ENCODE measurements at regions not wholly inside any gene's neighbourhood (a gene's known extent, or its start where the extent isn't known, plus 50 kb on each side); places are given as distances from the start of the nearest gene placed in this dataset.

GRCh38 chr2:207255565-207256470 is 90.1 kb upstream of the KLF7 start:
- Histone ChIP-seq H3K36me3 (ENCODE audit: control insufficient read depth, insufficient read depth, low read length) (no peaks in the 10 kb centered on the region), H3K27me3 (ENCODE audit: control insufficient read depth, insufficient read depth, low read length) (no peaks in the 10 kb centered on the region), H3K4me1 (ENCODE audit: control insufficient read depth, insufficient read depth, low read length) (peaks cover 28% of the 10 kb centered on the region), H3K4me3 (ENCODE audit: low read depth, low read length) (no peak overlapping the region), H3K9me3 (ENCODE audit: control insufficient read depth, insufficient read depth, low read length) (no peaks in the 10 kb centered on the region), H3K27ac (ENCODE audit: low read depth, low read length) (no peak overlapping the region)
- DNase-seq (ENCODE audit: low read depth in 4 of 6, low spot score in 6 of 6) = peak in 2 of 6 donors; percentile 77 to 79
- 38% methylated on average over 15 of the region's 17 CpGs for WGBS (ENCODE audit: insufficient coverage)

DNA sequence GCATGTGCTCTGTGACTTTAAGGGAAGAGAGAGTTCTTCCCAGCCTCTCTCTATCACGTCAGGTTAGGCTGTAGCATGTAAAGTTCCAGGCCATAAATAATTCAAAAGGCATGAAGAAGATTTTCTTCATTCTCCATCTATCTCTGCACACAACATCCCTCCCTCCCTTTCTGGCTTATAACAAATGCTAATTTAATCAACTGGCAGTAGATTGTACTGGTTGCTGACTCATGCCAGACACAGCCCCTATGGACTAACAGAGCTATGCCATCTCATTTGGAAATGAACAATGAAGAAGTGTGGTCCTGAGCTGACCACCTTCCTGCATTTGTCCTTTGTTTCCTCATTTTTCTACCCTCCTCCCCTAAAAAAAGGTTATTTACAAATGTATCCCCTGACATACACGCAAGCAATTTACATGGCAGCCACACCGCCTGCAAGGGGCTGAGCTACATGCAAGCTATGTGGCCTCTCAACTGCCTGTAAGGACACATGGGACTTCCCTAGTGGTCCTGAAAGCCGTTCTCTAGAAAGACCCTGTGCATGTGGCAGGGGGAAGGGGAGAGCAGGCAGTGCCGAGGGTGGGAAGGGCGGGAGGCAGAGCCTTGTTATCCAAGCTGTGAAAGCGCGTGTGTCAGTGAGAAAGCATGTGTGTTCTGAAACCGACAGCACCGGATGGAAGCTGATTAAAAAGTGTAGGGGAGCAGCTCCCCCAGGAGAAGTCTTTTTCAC is 90.9 kb upstream of the KLF7 start:
- H3K4me3 ChIP-seq (ENCODE audit: low read depth, low read length) = no peak overlapping the region
- 44% methylated on average over 9 of the region's 10 CpGs for WGBS (ENCODE audit: insufficient coverage)

GRCh38 chr2:207257251-207258250 is 91.8 kb upstream of the KLF7 start:
- Histone ChIP-seq H3K27ac (ENCODE audit: low read depth, low read length) (no peak overlapping the region), H3K9me3 (ENCODE audit: control insufficient read depth, insufficient read depth, low read length) (no peaks in the 10 kb centered on the region), H3K4me3 (ENCODE audit: low read depth, low read length) (no peak overlapping the region), H3K27me3 (ENCODE audit: control insufficient read depth, insufficient read depth, low read length) (no peaks in the 10 kb centered on the region), H3K36me3 (ENCODE audit: control insufficient read depth, insufficient read depth, low read length) (no peaks in the 10 kb centered on the region), H3K4me1 (ENCODE audit: control insufficient read depth, insufficient read depth, low read length) (peaks cover 28% of the 10 kb centered on the region)
- WGBS (ENCODE audit: insufficient coverage) = 80% methylated on average over 3 of the region's 11 CpGs
- peak in 1 of 6 donors; percentile 30 for DNase-seq (ENCODE audit: low read depth in 4 of 6, low spot score in 6 of 6)

More for the DNA sequence above, 90.9 kb upstream of the KLF7 start:
- Histone ChIP-seq H3K9me3 (ENCODE audit: control insufficient read depth, insufficient read depth, low read length) (no peaks in the 10 kb centered on the region), H3K36me3 (ENCODE audit: control insufficient read depth, insufficient read depth, low read length) (no peaks in the 10 kb centered on the region), H3K27me3 (ENCODE audit: control insufficient read depth, insufficient read depth, low read length) (no peaks in the 10 kb centered on the region), H3K27ac (ENCODE audit: low read depth, low read length) (no peak overlapping the region), H3K4me1 (ENCODE audit: control insufficient read depth, insufficient read depth, low read length) (peaks cover 28% of the 10 kb centered on the region)
- peak in 2 of 6 donors; percentile 65 to 87 for DNase-seq (ENCODE audit: low read depth in 4 of 6, low spot score in 6 of 6)

DNA sequence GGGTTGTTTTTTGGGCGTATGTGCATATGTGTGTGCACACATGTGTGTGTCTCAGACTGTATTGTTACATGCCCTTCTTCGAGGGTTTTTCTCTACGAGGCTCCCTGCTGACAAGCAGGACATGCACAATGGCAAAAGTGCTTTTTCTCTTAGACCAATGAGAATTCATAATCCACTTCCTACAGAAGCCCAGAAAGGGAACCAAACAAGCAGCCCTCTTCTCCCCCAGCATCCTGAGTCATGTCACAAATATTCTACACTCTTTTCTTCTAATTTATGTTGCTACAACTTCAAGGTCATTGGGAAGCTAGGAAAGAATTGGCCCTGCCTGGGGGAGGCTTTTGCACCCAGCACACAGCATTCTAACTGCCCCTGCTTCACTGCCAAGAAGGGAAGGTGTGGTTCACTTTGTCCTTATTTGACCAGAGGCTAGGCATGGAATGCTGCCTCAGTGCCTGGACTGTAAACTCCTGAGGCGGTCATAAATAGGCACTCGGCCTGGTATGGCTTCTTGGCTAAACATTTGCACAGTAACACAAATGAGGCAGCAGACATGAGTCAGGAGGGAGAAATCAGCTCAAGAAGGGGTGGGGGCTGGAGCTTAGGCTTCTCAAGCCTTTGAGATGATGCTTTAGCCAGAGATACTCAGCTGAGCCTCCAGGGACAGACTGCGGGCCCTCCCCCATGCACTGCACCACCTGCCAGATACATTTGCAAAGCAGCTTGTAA is 92.7 kb upstream of the KLF7 start:
- H3K27ac ChIP-seq (ENCODE audit: low read depth, low read length) = peak overlapping the region; percentile 10
- H3K9me3 ChIP-seq (ENCODE audit: control insufficient read depth, insufficient read depth, low read length) = no peaks in the 10 kb centered on the region
- H3K4me1 ChIP-seq (ENCODE audit: control insufficient read depth, insufficient read depth, low read length) = peaks cover 28% of the 10 kb centered on the region
- no peaks in the 10 kb centered on the region for H3K27me3 ChIP-seq (ENCODE audit: control insufficient read depth, insufficient read depth, low read length)
- no peaks in the 10 kb centered on the region for H3K36me3 ChIP-seq (ENCODE audit: control insufficient read depth, insufficient read depth, low read length)
- peak in 2 of 6 donors; percentile 46 to 66 for DNase-seq (ENCODE audit: low read depth in 4 of 6, low spot score in 6 of 6)
- whole genome bisulfite sequencing (ENCODE audit: insufficient coverage) = 32% methylated on average over 6 of the region's 6 CpGs
- no peak overlapping the region for H3K4me3 ChIP-seq (ENCODE audit: low read depth, low read length)

DNA sequence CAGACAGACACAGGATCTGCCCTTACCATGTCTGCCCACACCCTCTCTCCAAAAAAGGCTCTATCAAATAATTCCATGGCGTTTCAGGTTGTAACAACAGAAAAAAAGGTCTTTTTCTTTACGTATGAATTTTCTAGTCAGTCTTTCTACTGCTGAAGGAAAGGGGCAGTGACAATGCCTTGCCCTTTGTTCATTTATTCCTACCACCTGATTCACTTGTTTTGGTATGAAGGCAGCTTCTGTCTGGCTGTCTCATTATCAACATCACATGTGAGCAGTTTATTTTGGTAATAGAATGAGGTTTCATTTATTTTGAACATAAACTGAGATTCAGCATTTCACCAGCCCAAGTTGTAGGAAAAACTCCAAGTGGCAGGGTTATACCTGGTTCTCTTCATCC is 94.3 kb upstream of the KLF7 start:
- H3K27ac ChIP-seq (ENCODE audit: low read depth, low read length) = no peak overlapping the region
- no peak overlapping the region for H3K4me3 ChIP-seq (ENCODE audit: low read depth, low read length)
- DNase-seq (ENCODE audit: low read depth in 4 of 6, low spot score in 6 of 6) = no peak
- no peaks in the 10 kb centered on the region for H3K9me3 ChIP-seq (ENCODE audit: control insufficient read depth, insufficient read depth, low read length)
- no CpG with 5 or more reads among the region's 2 CpGs for WGBS (ENCODE audit: insufficient coverage)
- peaks cover 28% of the 10 kb centered on the region for H3K4me1 ChIP-seq (ENCODE audit: control insufficient read depth, insufficient read depth, low read length)
- no peaks in the 10 kb centered on the region for H3K27me3 ChIP-seq (ENCODE audit: control insufficient read depth, insufficient read depth, low read length)
- no peaks in the 10 kb centered on the region for H3K36me3 ChIP-seq (ENCODE audit: control insufficient read depth, insufficient read depth, low read length)

GRCh38 chr2:207260947-207261346 is 95.2 kb upstream of the KLF7 start:
- Histone ChIP-seq H3K27me3 (ENCODE audit: control insufficient read depth, insufficient read depth, low read length) (no peaks in the 10 kb centered on the region), H3K27ac (ENCODE audit: low read depth, low read length) (no peak overlapping the region), H3K36me3 (ENCODE audit: control insufficient read depth, insufficient read depth, low read length) (no peaks in the 10 kb centered on the region), H3K9me3 (ENCODE audit: control insufficient read depth, insufficient read depth, low read length) (no peaks in the 10 kb centered on the region), H3K4me3 (ENCODE audit: low read depth, low read length) (no peak overlapping the region), H3K4me1 (ENCODE audit: control insufficient read depth, insufficient read depth, low read length) (peaks cover 20% of the 10 kb centered on the region)
- 100% methylated on average over 2 of the region's 4 CpGs for WGBS (ENCODE audit: insufficient coverage)
- DNase-seq (ENCODE audit: low read depth in 4 of 6, low spot score in 6 of 6) = no peak

GRCh38 chr2:207264310-207264709 is 98.6 kb upstream of the KLF7 start:
- Histone ChIP-seq H3K36me3 (ENCODE audit: control insufficient read depth, insufficient read depth, low read length) (no peaks in the 10 kb centered on the region), H3K9me3 (ENCODE audit: control insufficient read depth, insufficient read depth, low read length) (no peaks in the 10 kb centered on the region), H3K4me1 (ENCODE audit: control insufficient read depth, insufficient read depth, low read length) (no peaks in the 10 kb centered on the region), H3K4me3 (ENCODE audit: low read depth, low read length) (no peak overlapping the region), H3K27me3 (ENCODE audit: control insufficient read depth, insufficient read depth, low read length) (no peaks in the 10 kb centered on the region), H3K27ac (ENCODE audit: low read depth, low read length) (no peak overlapping the region)
- no peak for DNase-seq (ENCODE audit: low read depth in 4 of 6, low spot score in 6 of 6)
- WGBS (ENCODE audit: insufficient coverage) = 65% methylated on average over 2 of the region's 2 CpGs

DNA sequence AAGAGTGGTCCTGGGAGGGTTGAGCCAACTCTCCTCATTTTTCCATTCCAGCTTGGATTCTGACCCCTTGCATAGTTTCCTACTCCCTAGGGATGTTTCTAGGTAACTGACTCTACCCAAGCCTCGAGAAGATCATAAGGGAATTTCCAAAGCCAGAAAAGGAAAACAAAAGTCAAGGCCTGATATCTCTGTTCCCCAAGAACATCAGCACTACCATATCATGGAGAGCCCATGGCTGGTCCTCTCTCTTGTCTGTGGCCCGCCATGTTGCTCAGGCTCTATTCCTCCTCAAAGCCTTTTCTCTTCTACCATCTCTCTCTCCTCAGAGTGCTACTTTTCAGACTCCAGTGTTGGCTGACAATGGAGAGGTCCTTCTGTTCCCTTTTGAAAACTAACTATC is 99.6 kb upstream of the KLF7 start:
- H3K36me3 ChIP-seq (ENCODE audit: control insufficient read depth, insufficient read depth, low read length) = no peaks in the 10 kb centered on the region
- no peak overlapping the region for H3K4me3 ChIP-seq (ENCODE audit: low read depth, low read length)
- 88% methylated on average over 2 of the region's 2 CpGs for WGBS (ENCODE audit: insufficient coverage)
- H3K9me3 ChIP-seq (ENCODE audit: control insufficient read depth, insufficient read depth, low read length) = no peaks in the 10 kb centered on the region
- H3K27ac ChIP-seq (ENCODE audit: low read depth, low read length) = no peak overlapping the region
- no peaks in the 10 kb centered on the region for H3K27me3 ChIP-seq (ENCODE audit: control insufficient read depth, insufficient read depth, low read length)
- DNase-seq (ENCODE audit: low read depth in 4 of 6, low spot score in 6 of 6) = no peak
- no peaks in the 10 kb centered on the region for H3K4me1 ChIP-seq (ENCODE audit: control insufficient read depth, insufficient read depth, low read length)

All from spinal cord (tissue), 9 donors.